Neuronal stem cell (in vitro differentiated cells): ENCODE measurements at regions not wholly inside any gene's neighbourhood (a gene's known extent, or its start where the extent isn't known, plus 50 kb on each side); places are given as distances from the start of the nearest gene placed in this dataset.

Source experiments
- DNase-seq: peaks from one replicate; pipeline ENCODE4 v3.0.0-alpha.2; 2013; ENCODE audit warnings: low spot score
- H2AFZ ChIP-seq: one replicate; pipeline ENCODE4 v1.6.1; 2013; ENCODE audit warnings: mild to moderate bottlenecking, low read length, inconsistent platforms
- H2AK5ac ChIP-seq: 2 replicates; pipeline ENCODE4 v1.6.1; 2013; ENCODE audit warnings: low read depth, mild to moderate bottlenecking, inconsistent platforms, low read length, moderate library complexity, mixed read lengths
- H2BK120ac ChIP-seq: 2 replicates; pipeline ENCODE4 v1.6.1; 2013; ENCODE audit warnings: low read depth, mild to moderate bottlenecking, inconsistent platforms, low read length, moderate library complexity, mixed read lengths
- H2BK12ac ChIP-seq: one replicate; pipeline ENCODE4 v1.6.1; 2013; ENCODE audit warnings: low read length, inconsistent platforms
- H2BK15ac ChIP-seq: 2 replicates; pipeline ENCODE4 v1.6.1; 2013; ENCODE audit warnings: mild to moderate bottlenecking, low read length, inconsistent platforms, mixed read lengths
- H2BK5ac ChIP-seq: one replicate; pipeline ENCODE4 v1.6.1; 2013; ENCODE audit warnings: inconsistent platforms, mild to moderate bottlenecking, low read length, moderate library complexity
- H3K14ac ChIP-seq: one replicate; pipeline ENCODE4 v1.6.1; 2013; ENCODE audit warnings: low read length, inconsistent platforms
- H3K18ac ChIP-seq: 2 replicates; pipeline ENCODE4 v1.6.1; 2013; ENCODE audit warnings: low read length, inconsistent platforms
- H3K23ac ChIP-seq: 2 replicates; pipeline ENCODE4 v1.6.1; 2013; ENCODE audit warnings: low read depth, mild to moderate bottlenecking, mixed read lengths, low read length, inconsistent platforms; ENCODE audit not compliant: poor library complexity
- H3K27ac ChIP-seq: replicated peaks from 3 replicates; pipeline ENCODE4 v1.5.1; 2013; ENCODE audit warnings: low read length, inconsistent platforms
- H3K27me3 ChIP-seq, 3 experiments: 2 replicates each; pipeline ENCODE4 v1.6.1; 2013; ENCODE audit warnings: low read length in 3 of 3, mild to moderate bottlenecking in 2 of 3, inconsistent platforms in 1 of 3, low read depth in 1 of 3, mixed read lengths in 1 of 3, moderate library complexity in 1 of 3; ENCODE audit not compliant: control insufficient read depth in 3 of 3, insufficient read depth in 3 of 3
- H3K36me3 ChIP-seq, 2 donors: replicated peaks in 1 of 2; 2 replicates each; pipeline ENCODE4 v1.6.1; 2013; ENCODE audit warnings: low read length in 2 of 2; ENCODE audit not compliant: control insufficient read depth in 2 of 2, insufficient read depth in 2 of 2
- H3K4ac ChIP-seq: 2 replicates; pipeline ENCODE4 v1.6.1; 2013; ENCODE audit warnings: inconsistent platforms, mild to moderate bottlenecking, low read length, moderate library complexity
- H3K4me1 ChIP-seq, 2 donors: 1 replicate in 1 of 2; 2 replicates in 1 of 2; pipeline ENCODE4 v1.6.1; 2013; ENCODE audit warnings: low read length in 2 of 2, low read depth in 1 of 2; ENCODE audit not compliant: control insufficient read depth in 2 of 2, insufficient read depth in 1 of 2
- H3K4me2 ChIP-seq: one replicate; pipeline ENCODE4 v1.6.1; 2013; ENCODE audit warnings: mild to moderate bottlenecking, low read length, inconsistent platforms; ENCODE audit not compliant: insufficient read depth, poor library complexity, severe bottlenecking
- H3K4me3 ChIP-seq, 2 donors: 2 replicates each; pipeline ENCODE4 v1.5.1; 2013; ENCODE audit warnings: low read length in 2 of 2, mild to moderate bottlenecking in 2 of 2, inconsistent platforms in 1 of 2, moderate library complexity in 1 of 2
- H3K79me1 ChIP-seq: one replicate; pipeline ENCODE4 v1.6.1; 2013; ENCODE audit warnings: low read depth, mild to moderate bottlenecking, inconsistent platforms, low read length, moderate library complexity
- H3K9ac ChIP-seq: one replicate; pipeline ENCODE4 v1.6.1; 2013; ENCODE audit warnings: mild to moderate bottlenecking, low read depth, low read length, inconsistent platforms; ENCODE audit not compliant: poor library complexity
- H3K9me3 ChIP-seq, 2 donors: replicated peaks in 1 of 2; 2 replicates each; pipeline versions ENCODE3 to v1.6.1; 2013; ENCODE audit warnings: low read length in 2 of 2, mild to moderate bottlenecking in 2 of 2, inconsistent platforms in 1 of 2, low read depth in 1 of 2, mixed read lengths in 1 of 2, moderate library complexity in 1 of 2; ENCODE audit not compliant: control insufficient read depth in 2 of 2, insufficient read depth in 1 of 2
- H4K8ac ChIP-seq: one replicate; pipeline ENCODE4 v1.6.1; 2013; ENCODE audit warnings: low read depth, mild to moderate bottlenecking, inconsistent platforms, low read length, moderate library complexity
- H4K91ac ChIP-seq: one replicate; pipeline ENCODE4 v1.6.1; 2013; ENCODE audit warnings: low read length, low read depth, mild to moderate bottlenecking, inconsistent platforms; ENCODE audit not compliant: poor library complexity
- WGBS, 2 donors: extraction: QIAGEN DNeasy Blood & Tissue Kit; methylation state at CpG; one replicate each; pipeline ENCODE4 v1.1.7; 2013; ENCODE audit warnings: missing lambda C conversion rate in 2 of 2, mixed read lengths in 1 of 2; ENCODE audit not compliant: insufficient read length in 2 of 2, insufficient replicate concordance in 1 of 2; ENCODE audit errors: extremely low coverage in 2 of 2; 5-methylcytosine and 5-hydroxymethylcytosine counted together

- WGBS, 2 donors, result no CpG with 5 or more reads among the region's 6 CpGs
- Histone ChIP-seq H3K18ac (no peak overlapping the region), H3K4me3 (no peak overlapping the region), H2AFZ (no peak overlapping the region), H3K4me1 (no peaks in the 10 kb centered on the region), H3K4ac (no peak overlapping the region), H3K14ac (no peak overlapping the region), H3K9me3 (no peaks in the 10 kb centered on the region), H4K91ac (no peak overlapping the region), H3K79me1 (peaks cover 2% of the 10 kb centered on the region), H3K4me2 (no peak overlapping the region), H3K36me3 (no peaks in the 10 kb centered on the region), H2AK5ac (no peak overlapping the region), H2BK120ac (no peak overlapping the region), H2BK5ac (no peak overlapping the region), H3K23ac (no peak overlapping the region), H3K27me3 (no peaks in the 10 kb centered on the region), H2BK15ac (no peak overlapping the region), H3K27ac (no peak overlapping the region), H3K9ac (no peak overlapping the region), H2BK12ac (no peak overlapping the region), H4K8ac (no peak overlapping the region)
- DNase-seq, result no peak
Observed at GRCh38 chr18:7307030-7307429, 76.1 kb downstream of the LRRC30 start.

GRCh38 chr18:7307526-7307925, 76.6 kb downstream of the LRRC30 start:
- Histone ChIP-seq H3K23ac (no peak overlapping the region), H3K27me3 (no peaks in the 10 kb centered on the region), H2BK5ac (no peak overlapping the region), H2BK12ac (no peak overlapping the region), H2BK15ac (peak overlapping the region; percentile 87), H3K18ac (peak overlapping the region; percentile 66), H3K27ac (no peak overlapping the region), H3K4me2 (no peak overlapping the region), H3K9me3 (no peaks in the 10 kb centered on the region), H4K91ac (no peak overlapping the region), H2AK5ac (no peak overlapping the region), H3K9ac (peak overlapping the region; percentile 27), H2BK120ac (no peak overlapping the region), H3K36me3 (no peaks in the 10 kb centered on the region), H3K4ac (no peak overlapping the region), H3K4me3 (no peak overlapping the region), H4K8ac (no peak overlapping the region), H3K79me1 (peaks cover 2% of the 10 kb centered on the region), H3K14ac (no peak overlapping the region), H2AFZ (no peak overlapping the region), H3K4me1 (no peaks in the 10 kb centered on the region)
- no peak for DNase-seq
- no CpG with 5 or more reads among the region's 8 CpGs for WGBS, 2 donors

DNA sequence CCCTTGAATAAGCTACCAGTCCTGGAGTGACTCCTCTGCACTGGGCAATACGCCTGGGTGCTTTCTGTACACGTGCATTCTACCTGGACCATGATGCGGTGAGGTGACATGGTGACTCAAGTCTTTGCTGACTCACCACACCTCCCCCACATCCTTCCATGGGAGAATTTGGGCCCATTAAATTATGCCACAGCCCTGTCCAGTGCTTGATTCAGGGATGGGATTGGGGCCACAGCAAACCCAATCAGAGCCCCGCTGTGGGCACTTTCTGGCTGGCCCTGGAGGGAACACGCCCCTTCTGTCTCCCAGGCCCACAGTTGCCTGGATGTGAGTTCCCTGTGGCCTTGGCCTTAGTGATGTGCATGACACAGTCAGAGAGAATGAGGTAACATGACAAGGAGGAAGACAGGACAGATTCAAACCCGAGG, 86.9 kb downstream of the LRRC30 start:
- Histone ChIP-seq H2AK5ac (peak overlapping the region; percentile 6), H3K9ac (no peak overlapping the region), H3K23ac (no peak overlapping the region), H3K14ac (no peak overlapping the region), H3K4ac (no peak overlapping the region), H3K27me3 (peaks cover 0 to 2% (median 0%) of the 10 kb centered on the region in 3 experiments), H3K79me1 (no peaks in the 10 kb centered on the region), H2BK15ac (no peak overlapping the region), H4K8ac (no peak overlapping the region), H2AFZ (no peak overlapping the region), H2BK5ac (no peak overlapping the region), H3K36me3 (no peaks in the 10 kb centered on the region), H3K18ac (no peak overlapping the region), H4K91ac (no peak overlapping the region), H3K4me2 (no peak overlapping the region), H2BK12ac (no peak overlapping the region), H3K27ac (no peak overlapping the region), H3K4me1 (peaks cover 0 to 4% of the 10 kb centered on the region in 2 donors), H3K9me3 (no peaks in the 10 kb centered on the region), H2BK120ac (no peak overlapping the region), H3K4me3 (no peak overlapping the region)
- DNase-seq, result no peak
- WGBS, 2 donors, result no CpG with 5 or more reads among the region's 6 CpGs

DNA sequence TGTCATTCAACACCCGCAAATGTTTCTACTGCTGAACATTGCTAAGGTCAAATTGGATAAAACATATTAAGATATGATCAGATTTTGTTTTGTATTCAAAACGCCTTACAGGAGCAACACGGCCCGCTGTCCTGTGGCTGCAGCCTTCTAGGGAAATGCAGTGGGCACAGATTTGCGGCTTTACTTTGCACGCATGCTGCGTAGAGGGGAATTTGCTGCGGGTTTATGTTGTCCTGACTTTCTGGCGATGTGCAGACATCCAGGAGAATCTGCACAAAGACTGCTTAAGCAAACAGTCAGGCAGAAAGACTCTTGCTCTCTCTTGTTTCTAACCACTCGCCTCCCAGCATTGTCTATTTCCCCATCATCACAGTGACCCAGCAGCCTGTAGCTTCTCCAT, 88.3 kb downstream of the LRRC30 start:
- H3K79me1 ChIP-seq, result no peaks in the 10 kb centered on the region

More for the DNA sequence above, 88.3 kb downstream of the LRRC30 start:
- Histone ChIP-seq H3K9me3 (no peaks in the 10 kb centered on the region), H2AK5ac (no peak overlapping the region), H3K9ac (no peak overlapping the region), H4K8ac (no peak overlapping the region), H3K27ac (no peak overlapping the region), H3K36me3 (no peaks in the 10 kb centered on the region), H3K4me2 (no peak overlapping the region), H4K91ac (no peak overlapping the region), H3K4me1 (peaks cover 2 to 7% of the 10 kb centered on the region in 2 donors), H3K18ac (no peak overlapping the region), H2BK120ac (no peak overlapping the region), H3K4ac (no peak overlapping the region), H3K23ac (no peak overlapping the region), H2BK5ac (no peak overlapping the region), H3K4me3 (no peak overlapping the region), H3K14ac (no peak overlapping the region), H2BK15ac (no peak overlapping the region), H2BK12ac (no peak overlapping the region), H3K27me3 (peaks cover 0 to 2% (median 0%) of the 10 kb centered on the region in 3 experiments), H2AFZ (no peak overlapping the region)
- no peak for DNase-seq
- no CpG with 5 or more reads among the region's 10 CpGs for WGBS, 2 donors
